ENCODE measurements at regions not wholly inside any gene's neighbourhood (a gene's known extent, or its start where the extent isn't known, plus 50 kb on each side); places are given as distances from the start of the nearest gene placed in this dataset.

- Histone ChIP-seq H4K20me1 (ENCODE audit: insufficient read depth, low read length) (no peaks in the 10 kb centered on the region), H3K4me1 (ENCODE audit: insufficient read depth, low read length) (no peaks in the 10 kb centered on the region), H3K4me2 (ENCODE audit: insufficient read depth, low read length) (no peak overlapping the region), H3K9ac (ENCODE audit: low read depth, low read length) (no peak overlapping the region), H3K27ac (ENCODE audit: low read length) (no peak overlapping the region), H3K36me3 (ENCODE audit: insufficient read depth, low read length) (no peaks in the 10 kb centered on the region), H3K9me3 (ENCODE audit: insufficient read depth, low read length, severe bottlenecking) (no peaks in the 10 kb centered on the region), H3K79me2 (ENCODE audit: insufficient read depth, low read length) (no peaks in the 10 kb centered on the region), H3K4me3 (ENCODE audit: low read depth in 1 of 2, low read length in 2 of 2) (no peak overlapping the region), H3K27me3 (ENCODE audit: insufficient read depth, low read length, poor library complexity) (no peaks in the 10 kb centered on the region), H2AFZ (ENCODE audit: low read depth, low read length) (no peak overlapping the region)
- ATAC-seq (ENCODE audit: insufficient read depth, low read depth): no peak
- TF ChIP-seq CTCF (IDR thresholded peaks at IDR 0.05; ENCODE audit: borderline replicate concordance, extremely low read depth, low read length, poor library complexity, severe bottlenecking) (no peak), EZH2 (IDR thresholded peaks at IDR 0.05; ENCODE audit: borderline replicate concordance, low read depth, low read length, severe bottlenecking) (no peak)
- DNase-seq: no peak
Measured at GRCh38 chr15:93730724-93731123, 500.6 kb upstream of the MCTP2 start.

- no peak for DNase-seq
- no peak for TF ChIP-seq CTCF (IDR thresholded peaks at IDR 0.05; ENCODE audit: borderline replicate concordance, extremely low read depth, low read length, poor library complexity, severe bottlenecking)
- H3K79me2 ChIP-seq (ENCODE audit: insufficient read depth, low read length): no peaks in the 10 kb centered on the region
- no peak overlapping the region for H2AFZ ChIP-seq (ENCODE audit: low read depth, low read length)
- H3K27ac ChIP-seq (ENCODE audit: low read length): no peak overlapping the region
- no peak overlapping the region for H3K4me3 ChIP-seq (ENCODE audit: low read depth in 1 of 2, low read length in 2 of 2)
- H3K9me3 ChIP-seq (ENCODE audit: insufficient read depth, low read length, severe bottlenecking): no peaks in the 10 kb centered on the region
- no peaks in the 10 kb centered on the region for H3K27me3 ChIP-seq (ENCODE audit: insufficient read depth, low read length, poor library complexity)
- H3K4me2 ChIP-seq (ENCODE audit: insufficient read depth, low read length): no peak overlapping the region
- H4K20me1 ChIP-seq (ENCODE audit: insufficient read depth, low read length): no peaks in the 10 kb centered on the region
- H3K36me3 ChIP-seq (ENCODE audit: insufficient read depth, low read length): no peaks in the 10 kb centered on the region
- H3K9ac ChIP-seq (ENCODE audit: low read depth, low read length): no peak overlapping the region
- H3K4me1 ChIP-seq (ENCODE audit: insufficient read depth, low read length): peaks cover 4% of the 10 kb centered on the region
- no peak for ATAC-seq (ENCODE audit: insufficient read depth, low read depth)
Measured at GRCh38 chr15:93722165-93722564, 509.2 kb upstream of the MCTP2 start.

- Histone ChIP-seq H4K20me1 (ENCODE audit: insufficient read depth, low read length) (no peaks in the 10 kb centered on the region), H2AFZ (ENCODE audit: low read depth, low read length) (no peak overlapping the region), H3K4me2 (ENCODE audit: insufficient read depth, low read length) (no peak overlapping the region), H3K9ac (ENCODE audit: low read depth, low read length) (no peak overlapping the region), H3K4me1 (ENCODE audit: insufficient read depth, low read length) (peaks cover 14% of the 10 kb centered on the region), H3K27ac (ENCODE audit: low read length) (no peak overlapping the region), H3K27me3 (ENCODE audit: insufficient read depth, low read length, poor library complexity) (no peaks in the 10 kb centered on the region), H3K36me3 (ENCODE audit: insufficient read depth, low read length) (no peaks in the 10 kb centered on the region), H3K9me3 (ENCODE audit: insufficient read depth, low read length, severe bottlenecking) (no peaks in the 10 kb centered on the region), H3K4me3 (ENCODE audit: low read depth in 1 of 2, low read length in 2 of 2) (no peak overlapping the region), H3K79me2 (ENCODE audit: insufficient read depth, low read length) (no peaks in the 10 kb centered on the region)
- DNase-seq (no peak), ATAC-seq (ENCODE audit: insufficient read depth, low read depth) (no peak)
- TF ChIP-seq EZH2 (IDR thresholded peaks at IDR 0.05; ENCODE audit: borderline replicate concordance, low read depth, low read length, severe bottlenecking): no peak
- TF ChIP-seq CTCF (IDR thresholded peaks at IDR 0.05; ENCODE audit: borderline replicate concordance, extremely low read depth, low read length, poor library complexity, severe bottlenecking): no peak
Measured at GRCh38 chr15:93720607-93721006, 510.8 kb upstream of the MCTP2 start.

- Histone ChIP-seq H3K27ac (ENCODE audit: low read length) (no peak overlapping the region), H3K36me3 (ENCODE audit: insufficient read depth, low read length) (no peaks in the 10 kb centered on the region), H3K79me2 (ENCODE audit: insufficient read depth, low read length) (no peaks in the 10 kb centered on the region), H2AFZ (ENCODE audit: low read depth, low read length) (no peak overlapping the region), H3K4me1 (ENCODE audit: insufficient read depth, low read length) (peaks cover 14% of the 10 kb centered on the region), H3K27me3 (ENCODE audit: insufficient read depth, low read length, poor library complexity) (no peaks in the 10 kb centered on the region), H3K4me2 (ENCODE audit: insufficient read depth, low read length) (no peak overlapping the region), H3K4me3 (ENCODE audit: low read depth in 1 of 2, low read length in 2 of 2) (no peak overlapping the region), H4K20me1 (ENCODE audit: insufficient read depth, low read length) (no peaks in the 10 kb centered on the region), H3K9ac (ENCODE audit: low read depth, low read length) (no peak overlapping the region), H3K9me3 (ENCODE audit: insufficient read depth, low read length, severe bottlenecking) (no peaks in the 10 kb centered on the region)
- no peak for ATAC-seq (ENCODE audit: insufficient read depth, low read depth)
- no peak for DNase-seq
- TF ChIP-seq EZH2 (IDR thresholded peaks at IDR 0.05; ENCODE audit: borderline replicate concordance, low read depth, low read length, severe bottlenecking) (no peak), CTCF (IDR thresholded peaks at IDR 0.05; ENCODE audit: borderline replicate concordance, extremely low read depth, low read length, poor library complexity, severe bottlenecking) (no peak)
Measured at GRCh38 chr15:93719921-93720351, 511.4 kb upstream of the MCTP2 start.
